AG10803 (cell line): ENCODE measurements at regions not wholly inside any gene's neighbourhood (a gene's known extent, or its start where the extent isn't known, plus 50 kb on each side); places are given as distances from the start of the nearest gene placed in this dataset.

Experiments
- DNase-seq: peaks from one replicate; pipeline ENCODE4 v3.0.0; 2010; ENCODE audit warnings: low read depth
- H3K4me3 ChIP-seq: 2 replicates; pipeline ENCODE4 v1.5.1; 2011; ENCODE audit warnings: mild to moderate bottlenecking, low read length, control low read depth
- CTCF ChIP-seq: conservative IDR thresholded peaks from 2 replicates; pipeline ENCODE4 v1.5.1; 2011; ENCODE audit warnings: mild to moderate bottlenecking, low read length, control low read depth, inconsistent platforms

GRCh38 chr16:8519179-8519578 is 71.1 kb downstream of the TMEM114 start:
- H3K4me3 ChIP-seq = no peak overlapping the region
- TF ChIP-seq CTCF = no peak
- DNase-seq = no peak

GRCh38 chr16:8517280-8517679 is 73.0 kb downstream of the TMEM114 start:
- H3K4me3 ChIP-seq = no peak overlapping the region
- no peak for DNase-seq
- TF ChIP-seq CTCF = no peak

GRCh38 chr16:8516471-8516870 is 73.8 kb downstream of the TMEM114 start:
- DNase-seq = no peak
- TF ChIP-seq CTCF = no peak
- no peak overlapping the region for H3K4me3 ChIP-seq

GRCh38 chr16:8512941-8513624 is 77.2 kb downstream of the TMEM114 start:
- no peak for TF ChIP-seq CTCF
- no peak overlapping the region for H3K4me3 ChIP-seq
- no peak for DNase-seq

- no peak for TF ChIP-seq CTCF
- H3K4me3 ChIP-seq = no peak overlapping the region
- DNase-seq = no peak
These were observed 78.8 kb downstream of the TMEM114 start for GRCh38 chr16:8511464-8511863.

GRCh38 chr16:8510160-8510559 is 80.2 kb downstream of the TMEM114 start:
- DNase-seq = no peak
- no peak for TF ChIP-seq CTCF

GRCh38 chr16:8505327-8505991 is 84.9 kb downstream of the TMEM114 start:
- TF ChIP-seq CTCF = no peak
- no peak for DNase-seq
- H3K4me3 ChIP-seq = no peak overlapping the region

More at GRCh38 chr16:8510160-8510559, 80.2 kb downstream of the TMEM114 start:
- H3K4me3 ChIP-seq = no peak overlapping the region
